B cell (primary cell): ENCODE measurements at regions not wholly inside any gene's neighbourhood (a gene's known extent, or its start where the extent isn't known, plus 50 kb on each side); places are given as distances from the start of the nearest gene placed in this dataset.

Source experiments
- ATAC-seq: fragments of 200-7000 bp; cut with Tn5 transposase; one replicate; pipeline ENCODE4 v1.10.0; 2021; ENCODE audit warnings: low read depth, mild to moderate bottlenecking, moderate number of reproducible peaks, moderate library complexity
- CTCF ChIA-PET: fragments of 350-600 bp; sonication (Branson Sonifier 250); formaldehyde crosslinking; loops from one replicate; lab custom pipeline; 2021; ENCODE audit warnings: antibody characterized with exemption, inconsistent platforms; lab: Charles Lee
- POLR2A ChIA-PET: fragments of 350-600 bp; sonication (Branson Sonifier 250); formaldehyde crosslinking; loops from one replicate; lab custom pipeline; 2021; ENCODE audit warnings: antibody characterized with exemption; lab: Charles Lee
- DNase-seq: peaks from one replicate; pipeline ENCODE4 v3.0.0; 2013
- H2AFZ ChIP-seq: 2 replicates; pipeline ENCODE4 v1.6.1; 2012; ENCODE audit warnings: mild to moderate bottlenecking, low read depth, low read length; ENCODE audit not compliant: insufficient read depth, poor library complexity, severe bottlenecking
- H3K27ac ChIP-seq, 2 donors: 1 replicate in 1 of 2; 2 replicates in 1 of 2; pipeline ENCODE4 v1.5.1; 2012 to 2013; ENCODE audit warnings: low read length in 2 of 2, mild to moderate bottlenecking in 2 of 2, moderate library complexity in 1 of 2
- H3K27me3 ChIP-seq, 4 experiments: fragments of 200-600 bp in 1 of 4; sonication (generic) in 1 of 4; replicated peaks in 1 of 4; 1 replicate in 2 of 4; 2 replicates in 2 of 4; pipeline versions ENCODE4 v1.6.1 to v1.7.0; 2013 to 2016; ENCODE audit warnings: low read length in 3 of 4, mild to moderate bottlenecking in 2 of 4, mixed read lengths in 1 of 4, moderate library complexity in 1 of 4; ENCODE audit not compliant: insufficient read depth in 4 of 4, control insufficient read depth in 3 of 4; ENCODE audit errors: control extremely low read depth in 1 of 4
- H3K36me3 ChIP-seq, 2 experiments: replicated peaks in 1 of 2; 1 replicate in 1 of 2; 2 replicates in 1 of 2; pipeline versions ENCODE4 v1.6.1 to v1.7.1; 2013; ENCODE audit warnings: low read length in 1 of 2; ENCODE audit not compliant: insufficient read depth in 2 of 2, control insufficient read depth in 1 of 2; ENCODE audit errors: control extremely low read depth in 1 of 2, extremely low read depth in 1 of 2
- H3K4me1 ChIP-seq, 2 donors: fragments of 200-600 bp in 1 of 2; sonication (generic) in 1 of 2; 1 replicate in 1 of 2; 2 replicates in 1 of 2; pipeline versions ENCODE4 v1.5.1 to v1.6.1; 2013 to 2017; ENCODE audit warnings: low read length in 2 of 2; ENCODE audit not compliant: control insufficient read depth in 2 of 2, insufficient read depth in 2 of 2
- H3K4me2 ChIP-seq: replicated peaks from 2 replicates; pipeline ENCODE3; 2012; ENCODE audit warnings: mild to moderate bottlenecking, low read depth, low read length; ENCODE audit not compliant: poor library complexity, severe bottlenecking
- H3K4me3 ChIP-seq, 5 experiments: fragments of 200-600 bp in 1 of 5; sonication (generic) in 1 of 5; 1 replicate in 3 of 5; 2 replicates in 2 of 5; pipeline versions ENCODE4 v1.5.1 to v1.7.0; 2011 to 2016; ENCODE audit warnings: low read length in 4 of 5, mild to moderate bottlenecking in 4 of 5, low read depth in 2 of 5, control low read depth in 1 of 5, moderate library complexity in 1 of 5; ENCODE audit not compliant: insufficient read depth in 1 of 5; ENCODE audit errors: control extremely low read depth in 1 of 5, extremely low read depth in 1 of 5
- H3K79me2 ChIP-seq: fragments of 200-600 bp; sonication (generic); one replicate; pipeline ENCODE4 v1.6.0; 2016; ENCODE audit warnings: low read length; ENCODE audit not compliant: control insufficient read depth, insufficient read depth
- H3K9ac ChIP-seq: fragments of 200-600 bp; sonication (generic); 2 replicates; pipeline ENCODE4 v1.6.1; 2017; ENCODE audit warnings: mild to moderate bottlenecking, low read length, moderate library complexity
- H3K9me3 ChIP-seq, 3 donors: one replicate each; pipeline versions ENCODE4 v1.6.1 to v1.7.1; 2013; ENCODE audit warnings: low read length in 2 of 3; ENCODE audit not compliant: control insufficient read depth in 2 of 3, insufficient read depth in 1 of 3; ENCODE audit errors: control extremely low read depth in 1 of 3
- H4K20me1 ChIP-seq: 2 replicates; pipeline ENCODE4 v1.6.0; 2012; ENCODE audit warnings: mild to moderate bottlenecking, low read length; ENCODE audit not compliant: insufficient read depth, control insufficient read depth, poor library complexity, severe bottlenecking
- H3K27ac Mint-ChIP-seq: one replicate; pipeline ENCODE4 v1.8.0; 2021; ENCODE audit warnings: mixed read lengths
- H3K27me3 Mint-ChIP-seq: one replicate; pipeline ENCODE4 v1.8.0; 2021; ENCODE audit warnings: mixed read lengths
- H3K4me1 Mint-ChIP-seq: one replicate; pipeline ENCODE4 v1.8.0; 2021; ENCODE audit warnings: mixed read lengths
- H3K4me3 Mint-ChIP-seq: one replicate; pipeline ENCODE4 v1.8.0; 2021; ENCODE audit warnings: mixed read lengths
- H3K9me3 Mint-ChIP-seq: one replicate; pipeline ENCODE4 v1.8.0; 2022; ENCODE audit warnings: mixed read lengths; ENCODE audit not compliant: insufficient read depth
- EZH2 ChIP-seq: IDR thresholded peaks from 2 replicates; pipeline ENCODE4 v1.6.1; 2012; ENCODE audit warnings: borderline replicate concordance, low read depth, mild to moderate bottlenecking, moderate library complexity, low read length; ENCODE audit not compliant: insufficient read depth, poor library complexity, severe bottlenecking
- WGBS: methylation state at CpG from one replicate; pipeline ENCODE4 v1.1.5; 2013; ENCODE audit warnings: missing lambda C conversion rate; ENCODE audit not compliant: insufficient coverage; 5-methylcytosine and 5-hydroxymethylcytosine counted together
- intact Hi-C: fragments of 100-400 bp; cut with micrococcal nuclease; formaldehyde crosslinking; loops from one replicate; pipeline ENCODE4 v1.10.0; 2022
- TF ChIP-seq, protein P1 (sequence below): fragments of 200-600 bp; IDR thresholded peaks from one replicate; pipeline ENCODE4 v1.8.0; 2022; ENCODE audit warnings: antibody characterized with exemption, mild to moderate bottlenecking

DNA sequence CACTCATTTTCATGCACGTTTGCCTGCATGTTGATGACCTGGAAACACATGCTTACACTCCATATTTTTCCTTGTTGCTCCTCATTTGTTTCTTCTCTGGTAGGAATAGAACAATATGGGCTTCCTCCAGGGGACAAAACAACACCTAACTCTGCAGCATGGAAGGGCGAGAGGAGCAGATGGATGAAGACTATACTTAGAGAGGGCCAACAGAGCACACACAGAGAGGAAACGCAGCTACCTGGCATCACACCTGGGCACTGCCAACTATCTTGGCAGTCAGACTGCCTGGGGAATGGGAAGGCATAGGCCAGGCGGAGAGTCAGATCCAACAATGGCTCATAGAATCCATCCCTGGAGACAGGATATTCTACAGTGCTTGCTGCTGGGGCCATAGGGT is 290.9 kb downstream of the CD83 start:
- H3K79me2 ChIP-seq: no peaks in the 10 kb centered on the region
- no peaks in the 10 kb centered on the region for H3K9me3 ChIP-seq
- Mint-ChIP-seq H3K27ac (no peak overlapping the region), H3K27me3 (no peaks in the 10 kb centered on the region), H3K9me3 (no peaks in the 10 kb centered on the region), H3K4me3 (no peak overlapping the region), H3K4me1 (peaks cover 6% of the 10 kb centered on the region)
- DNase-seq (no peak), ATAC-seq (no peak)
- H3K4me1 ChIP-seq: peaks cover 0 to 5% of the 10 kb centered on the region in 2 donors
- no peak overlapping the region for H3K4me2 ChIP-seq
- intact Hi-C loops: no loop called here
- 100% methylated on average over 3 of the region's 4 CpGs for WGBS
- H3K27me3 ChIP-seq: no peaks in the 10 kb centered on the region
- H3K9ac ChIP-seq: no peak overlapping the region
- no peak for TF ChIP-seq EZH2
- TF ChIP-seq, protein P1, sequence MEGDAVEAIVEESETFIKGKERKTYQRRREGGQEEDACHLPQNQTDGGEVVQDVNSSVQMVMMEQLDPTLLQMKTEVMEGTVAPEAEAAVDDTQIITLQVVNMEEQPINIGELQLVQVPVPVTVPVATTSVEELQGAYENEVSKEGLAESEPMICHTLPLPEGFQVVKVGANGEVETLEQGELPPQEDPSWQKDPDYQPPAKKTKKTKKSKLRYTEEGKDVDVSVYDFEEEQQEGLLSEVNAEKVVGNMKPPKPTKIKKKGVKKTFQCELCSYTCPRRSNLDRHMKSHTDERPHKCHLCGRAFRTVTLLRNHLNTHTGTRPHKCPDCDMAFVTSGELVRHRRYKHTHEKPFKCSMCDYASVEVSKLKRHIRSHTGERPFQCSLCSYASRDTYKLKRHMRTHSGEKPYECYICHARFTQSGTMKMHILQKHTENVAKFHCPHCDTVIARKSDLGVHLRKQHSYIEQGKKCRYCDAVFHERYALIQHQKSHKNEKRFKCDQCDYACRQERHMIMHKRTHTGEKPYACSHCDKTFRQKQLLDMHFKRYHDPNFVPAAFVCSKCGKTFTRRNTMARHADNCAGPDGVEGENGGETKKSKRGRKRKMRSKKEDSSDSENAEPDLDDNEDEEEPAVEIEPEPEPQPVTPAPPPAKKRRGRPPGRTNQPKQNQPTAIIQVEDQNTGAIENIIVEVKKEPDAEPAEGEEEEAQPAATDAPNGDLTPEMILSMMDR: no peak
- no peak overlapping the region for H3K4me3 ChIP-seq
- H2AFZ ChIP-seq: no peak overlapping the region
- ChIA-PET CTCF (no interaction called here), POLR2A (no interaction called here)
- no peaks in the 10 kb centered on the region for H3K36me3 ChIP-seq
- no peaks in the 10 kb centered on the region for H4K20me1 ChIP-seq
- H3K27ac ChIP-seq: no peak overlapping the region

DNA sequence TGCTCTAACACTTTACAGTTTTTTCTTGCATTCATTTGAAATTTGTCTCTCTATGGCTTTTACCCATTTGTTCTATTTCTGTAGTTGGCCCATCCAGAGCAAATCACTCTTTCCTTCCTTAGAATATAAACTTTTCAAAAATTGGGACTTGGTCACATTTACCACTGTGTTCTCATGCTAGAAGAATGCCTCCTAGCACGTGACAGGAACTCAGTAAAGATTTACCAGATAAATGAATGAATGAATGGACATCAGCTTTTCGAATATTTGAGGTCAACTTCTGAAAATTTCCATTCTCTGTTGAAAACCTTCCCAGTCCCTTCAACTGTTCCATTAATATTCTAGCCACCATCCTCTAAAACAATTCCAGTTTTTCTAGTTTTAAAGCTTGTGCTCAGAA is 294.5 kb downstream of the CD83 start:
- Mint-ChIP-seq H3K27ac (no peak overlapping the region), H3K4me1 (peaks cover under 1% of the 10 kb centered on the region), H3K9me3 (no peaks in the 10 kb centered on the region), H3K4me3 (no peak overlapping the region), H3K27me3 (no peaks in the 10 kb centered on the region)
- H3K4me2 ChIP-seq: no peak overlapping the region
- H3K79me2 ChIP-seq: no peaks in the 10 kb centered on the region
- no peak overlapping the region for H3K9ac ChIP-seq
- no peaks in the 10 kb centered on the region for H4K20me1 ChIP-seq
- DNase-seq: no peak
- TF ChIP-seq, protein P1: no peak
- TF ChIP-seq EZH2: no peak
- intact Hi-C loops: no loop called here
- H3K4me3 ChIP-seq: no peak overlapping the region
- no peaks in the 10 kb centered on the region for H3K27me3 ChIP-seq
- POLR2A ChIA-PET: no interaction called here
- CTCF ChIA-PET: interaction anchor here (0.5 kb wide), 1 partner anchor 1232 kb away, joined by 3 read pairs; no protein-coding TSS in a partner anchor
- H2AFZ ChIP-seq: no peak overlapping the region
- H3K4me1 ChIP-seq: no peaks in the 10 kb centered on the region
- no peaks in the 10 kb centered on the region for H3K36me3 ChIP-seq
- H3K27ac ChIP-seq: no peak overlapping the region
- WGBS: no CpG with 5 or more reads among the region's 2 CpGs
- no peaks in the 10 kb centered on the region for H3K9me3 ChIP-seq
- no peak for ATAC-seq
